ENCODE measurements at regions not wholly inside any gene's neighbourhood (a gene's known extent, or its start where the extent isn't known, plus 50 kb on each side); places are given as distances from the start of the nearest gene placed in this dataset.

DNA sequence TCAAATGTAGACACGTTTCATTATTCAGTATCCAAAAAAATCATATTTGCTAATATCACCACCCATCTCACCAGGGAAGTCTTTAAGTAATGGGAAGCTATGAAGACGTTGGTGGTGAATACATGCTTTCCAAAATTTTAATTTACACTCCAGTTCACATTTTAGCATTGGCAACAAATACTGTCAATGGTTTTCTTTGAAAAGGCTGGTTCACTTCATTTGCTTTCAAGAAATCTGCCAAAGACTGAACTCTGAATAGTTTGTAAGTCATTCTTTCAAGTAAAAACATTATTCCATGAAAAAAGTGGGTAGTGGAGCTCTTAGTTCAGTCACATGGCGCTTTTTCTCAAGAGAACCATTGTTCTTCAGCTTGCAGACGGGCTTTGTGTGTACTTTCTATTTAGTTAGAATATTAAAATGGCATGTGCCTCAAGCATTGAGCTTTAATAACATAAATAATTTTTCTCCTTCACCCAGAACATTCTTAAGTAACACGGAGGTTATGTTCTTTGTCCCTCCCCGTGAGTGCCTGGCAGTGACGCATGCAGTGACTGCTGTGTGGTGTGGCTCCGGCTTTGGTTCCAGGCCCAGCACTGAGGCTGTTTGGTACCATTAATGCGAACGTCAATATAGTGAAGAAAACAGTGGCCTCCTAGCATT lies 300.0 kb upstream of the HDAC4 start:
- TF ChIP-seq, protein P1, sequence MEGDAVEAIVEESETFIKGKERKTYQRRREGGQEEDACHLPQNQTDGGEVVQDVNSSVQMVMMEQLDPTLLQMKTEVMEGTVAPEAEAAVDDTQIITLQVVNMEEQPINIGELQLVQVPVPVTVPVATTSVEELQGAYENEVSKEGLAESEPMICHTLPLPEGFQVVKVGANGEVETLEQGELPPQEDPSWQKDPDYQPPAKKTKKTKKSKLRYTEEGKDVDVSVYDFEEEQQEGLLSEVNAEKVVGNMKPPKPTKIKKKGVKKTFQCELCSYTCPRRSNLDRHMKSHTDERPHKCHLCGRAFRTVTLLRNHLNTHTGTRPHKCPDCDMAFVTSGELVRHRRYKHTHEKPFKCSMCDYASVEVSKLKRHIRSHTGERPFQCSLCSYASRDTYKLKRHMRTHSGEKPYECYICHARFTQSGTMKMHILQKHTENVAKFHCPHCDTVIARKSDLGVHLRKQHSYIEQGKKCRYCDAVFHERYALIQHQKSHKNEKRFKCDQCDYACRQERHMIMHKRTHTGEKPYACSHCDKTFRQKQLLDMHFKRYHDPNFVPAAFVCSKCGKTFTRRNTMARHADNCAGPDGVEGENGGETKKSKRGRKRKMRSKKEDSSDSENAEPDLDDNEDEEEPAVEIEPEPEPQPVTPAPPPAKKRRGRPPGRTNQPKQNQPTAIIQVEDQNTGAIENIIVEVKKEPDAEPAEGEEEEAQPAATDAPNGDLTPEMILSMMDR (IDR thresholded peaks at IDR 0.05) = no peak
- TF ChIP-seq POLR2A (IDR thresholded peaks at IDR 0.05) (no peak), POLR2AphosphoS5 (IDR thresholded peaks at IDR 0.05) (no peak)
